GM12878 (cell line): ENCODE measurements at regions not wholly inside any gene's neighbourhood (a gene's known extent, or its start where the extent isn't known, plus 50 kb on each side); places are given as distances from the start of the nearest gene placed in this dataset.

ENCODE experiments used
- ATAC-seq: fragments of 200-7000 bp; cut with Tn5 transposase; 3 replicates; pipeline ENCODE4 v1.9.1; 2020; ENCODE audit warnings: mild to moderate bottlenecking, moderate library complexity
- BruUV-seq: library from RNA; stranded (reverse); fragments of 400-500 nt; replicated peaks from 2 replicates; lab custom pipeline; 2021; lab: Mats Ljungman, UMichigan
- CTCF ChIA-PET: fragments of 300-600 bp; sonication (Branson Sonifier 250); formaldehyde crosslinking; extraction: SDS; loops from one replicate; lab custom pipeline; 2021; ENCODE audit warnings: inconsistent platforms; lab: Yijun Ruan, JAX
- POLR2A ChIA-PET: fragments of 350-600 bp; formaldehyde crosslinking; extraction: SDS; loops from one replicate; lab custom pipeline; 2021; ENCODE audit warnings: inconsistent platforms; lab: Charles Lee
- RAD21 ChIA-PET: fragments of 300-600 bp; sonication (Branson Sonifier 250); formaldehyde crosslinking; loops from one replicate; lab custom pipeline; 2023; ENCODE audit warnings: antibody characterized with exemption; ENCODE audit not compliant: unreplicated experiment; lab: Charles Lee
- SMC1A ChIA-PET: fragments of 300-600 bp; sonication (Branson Sonifier 250); formaldehyde crosslinking; loops from one replicate; lab custom pipeline; 2023; ENCODE audit not compliant: unreplicated experiment, uncharacterized antibody; lab: Charles Lee
- DNase-seq: peaks from one replicate; pipeline ENCODE4 v3.0.0-alpha.2; 2011; ENCODE audit warnings: low read depth, low spot score
- FAIRE-seq: peaks from 3 replicates; lab custom pipeline; 2011; peaks lifted over from hg19 to GRCh38; lab: Jason Lieb, UNC
- H2AFZ ChIP-seq: 2 replicates; pipeline ENCODE4 v1.6.0; 2011; ENCODE audit warnings: low read depth, low read length, control low read depth; ENCODE audit not compliant: control insufficient read depth
- H3K27ac ChIP-seq: 2 replicates; pipeline ENCODE4 v1.5.1; 2011; ENCODE audit warnings: control low read depth; ENCODE audit not compliant: control insufficient read depth, insufficient read depth
- H3K27me3 ChIP-seq, 2 experiments: replicated peaks in 1 of 2; 2 replicates each; pipeline versions ENCODE4 v1.6.0 to v1.6.1; 2011; ENCODE audit warnings: low read length in 1 of 2; ENCODE audit not compliant: control insufficient read depth in 2 of 2, insufficient read depth in 2 of 2
- H3K36me3 ChIP-seq, 2 experiments: 2 replicates each; pipeline ENCODE4 v1.5.1; 2011; ENCODE audit warnings: low read length in 1 of 2; ENCODE audit not compliant: control insufficient read depth in 2 of 2, insufficient read depth in 2 of 2
- H3K4me1 ChIP-seq: 2 replicates; pipeline ENCODE4 v1.6.1; 2011; ENCODE audit warnings: mild to moderate bottlenecking, low read length, moderate library complexity, mixed read lengths; ENCODE audit not compliant: control insufficient read depth, insufficient read depth
- H3K4me2 ChIP-seq: 2 replicates; pipeline ENCODE4 v1.6.0; 2011; ENCODE audit warnings: control low read depth; ENCODE audit not compliant: control insufficient read depth, insufficient read depth
- H3K4me3 ChIP-seq: fragments of 200-600 bp; sonication (generic); 2 replicates; pipeline ENCODE4 v1.5.1; 2016
- H3K79me2 ChIP-seq: 2 replicates; pipeline ENCODE4 v1.6.0; 2011; ENCODE audit warnings: low read length; ENCODE audit not compliant: control insufficient read depth, insufficient read depth
- H3K9ac ChIP-seq: 2 replicates; pipeline ENCODE4 v1.8.0; 2011; ENCODE audit warnings: low read length, control low read depth, mixed read lengths; ENCODE audit not compliant: control insufficient read depth, insufficient read depth
- H3K9me3 ChIP-seq: replicated peaks from 3 replicates; pipeline ENCODE4 v1.5.1; 2011; ENCODE audit warnings: mild to moderate bottlenecking, low read length; ENCODE audit not compliant: control insufficient read depth, insufficient read depth
- H4K20me1 ChIP-seq: 2 replicates; pipeline ENCODE4 v1.6.0; 2011; ENCODE audit not compliant: control insufficient read depth, insufficient read depth
- BMI1 ChIP-seq: fragments of 450-650 bp; IDR thresholded peaks from 2 replicates; pipeline ENCODE4 v1.6.1; 2016; ENCODE audit warnings: mild to moderate bottlenecking, moderate library complexity, borderline replicate concordance
- BRCA1 ChIP-seq: IDR thresholded peaks from 2 replicates; pipeline ENCODE4 v1.6.1; 2011; ENCODE audit warnings: low read depth, low read length, improper control_type of control experiment
- ESRRA ChIP-seq: IDR thresholded peaks from 2 replicates; pipeline ENCODE4 v1.6.1; 2012; ENCODE audit warnings: mild to moderate bottlenecking, low read length, improper control_type of control experiment
- FOXM1 ChIP-seq: IDR thresholded peaks from 2 replicates; pipeline ENCODE4 v1.6.1; 2012; ENCODE audit warnings: low read depth, mild to moderate bottlenecking, inconsistent platforms, low read length, moderate library complexity
- POU2F2 ChIP-seq: IDR thresholded peaks from 3 replicates; pipeline ENCODE4 v1.6.1; 2011; ENCODE audit warnings: low read depth, mild to moderate bottlenecking, low read length, borderline replicate concordance
- RAD51 ChIP-seq: fragments of 450-650 bp; IDR thresholded peaks from 2 replicates; pipeline ENCODE4 v1.6.1; 2016; ENCODE audit warnings: moderate library complexity, mild to moderate bottlenecking, inconsistent platforms
- RCOR1 ChIP-seq: conservative IDR thresholded peaks from 2 replicates; pipeline ENCODE4 v1.6.1; 2012; ENCODE audit warnings: low read depth, low read length, improper control_type of control experiment
- STAT1 ChIP-seq: fragments of 450-650 bp; conservative IDR thresholded peaks from 2 replicates; pipeline ENCODE4 v1.6.1; 2014; ENCODE audit warnings: antibody characterized with exemption, mild to moderate bottlenecking
- YBX1 ChIP-seq: fragments of 450-650 bp; IDR thresholded peaks from 2 replicates; pipeline ENCODE4 v1.6.1; 2016; ENCODE audit warnings: antibody characterized with exemption
- ZNF384 ChIP-seq: IDR thresholded peaks from 2 replicates; pipeline ENCODE4 v1.6.1; 2012; ENCODE audit warnings: low read depth, mild to moderate bottlenecking, low read length, improper control_type of control experiment, borderline replicate concordance
- WGBS: methylation state at CpG from one replicate; pipeline ENCODE4 v1.1.6; 2016; ENCODE audit warnings: low lambda C conversion rate; ENCODE audit not compliant: insufficient replicate concordance, insufficient coverage; ENCODE audit errors: missing lambda C conversion rate; 5-methylcytosine and 5-hydroxymethylcytosine counted together
- in situ Hi-C: fragments of 300-500 bp; cut with MboI; formaldehyde crosslinking; loops from 9 replicates; pipeline ENCODE4 v1.14.3; 2018; ENCODE audit warnings: mixed read lengths
- intact Hi-C: fragments of 100-400 bp; cut with micrococcal nuclease; formaldehyde crosslinking; loops from one replicate; pipeline ENCODE4 v1.14.2; 2022; ENCODE audit not compliant: unreplicated experiment
- TF ChIP-seq, protein P1 (sequence below): fragments of 450-650 bp; conservative IDR thresholded peaks from 2 replicates; pipeline ENCODE4 v1.6.1; 2017; ENCODE audit warnings: mild to moderate bottlenecking, moderate library complexity

DNA sequence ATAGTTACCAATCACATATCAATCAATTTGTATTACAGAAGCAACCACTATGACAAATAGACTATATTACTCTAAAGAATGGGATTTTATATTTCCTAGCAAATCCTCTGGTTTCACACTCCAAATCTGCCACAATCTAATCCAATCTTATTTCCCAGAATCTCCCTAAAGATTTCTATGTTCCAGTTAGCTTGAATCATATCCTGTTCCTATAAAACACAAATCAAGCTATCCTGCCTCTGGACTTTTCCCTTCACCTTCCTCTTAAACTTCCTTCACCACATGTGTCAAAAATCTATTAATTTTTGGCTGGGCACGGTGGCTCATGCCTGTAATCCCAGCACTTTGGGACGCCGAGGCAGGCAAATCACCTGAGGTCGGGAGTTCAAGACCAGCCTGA, 50.0 kb downstream of the PIK3C2A start:
- Histone ChIP-seq H3K4me3 (no peak overlapping the region), H3K27ac (no peak overlapping the region), H3K9ac (no peak overlapping the region), H3K79me2 (peaks cover 2% of the 10 kb centered on the region), H4K20me1 (no peaks in the 10 kb centered on the region), H3K27me3 (no peaks in the 10 kb centered on the region), H3K9me3 (no peaks in the 10 kb centered on the region), H3K4me1 (peaks cover 22% of the 10 kb centered on the region), H3K4me2 (no peak overlapping the region), H3K36me3 (no peaks in the 10 kb centered on the region), H2AFZ (no peak overlapping the region)
- no TSS peak for BruUV-seq
- FAIRE-seq (no peak), ATAC-seq (no peak), DNase-seq (no peak)
- ChIA-PET POLR2A (interaction anchor here (0.7 kb wide), 1 partner anchor 278 kb away, joined by 3 read pairs; no protein-coding TSS in a partner anchor), CTCF (no interaction called here), SMC1A (interaction anchor here (0.6 to 1.4 kb wide), 5 partner anchors 38 to 372 kb away, joined by 3 to 4 read pairs (median 3); no protein-coding TSS in a partner anchor), RAD21 (interaction anchor here (0.8 kb wide), 1 partner anchor 337 kb away, joined by 3 read pairs; no protein-coding TSS in a partner anchor)
- 99% methylated on average over 4 of the region's 4 CpGs for WGBS
- intact Hi-C loops (no loop called here), in situ Hi-C loops (no loop called here)
- TF ChIP-seq STAT1 (no peak), YBX1 (no peak), RCOR1 (no peak), ESRRA (no peak), BRCA1 (no peak), ZNF384 (no peak), POU2F2 (no peak), BMI1 (no peak), FOXM1 (no peak), RAD51 (no peak)
- TF ChIP-seq, protein P1, sequence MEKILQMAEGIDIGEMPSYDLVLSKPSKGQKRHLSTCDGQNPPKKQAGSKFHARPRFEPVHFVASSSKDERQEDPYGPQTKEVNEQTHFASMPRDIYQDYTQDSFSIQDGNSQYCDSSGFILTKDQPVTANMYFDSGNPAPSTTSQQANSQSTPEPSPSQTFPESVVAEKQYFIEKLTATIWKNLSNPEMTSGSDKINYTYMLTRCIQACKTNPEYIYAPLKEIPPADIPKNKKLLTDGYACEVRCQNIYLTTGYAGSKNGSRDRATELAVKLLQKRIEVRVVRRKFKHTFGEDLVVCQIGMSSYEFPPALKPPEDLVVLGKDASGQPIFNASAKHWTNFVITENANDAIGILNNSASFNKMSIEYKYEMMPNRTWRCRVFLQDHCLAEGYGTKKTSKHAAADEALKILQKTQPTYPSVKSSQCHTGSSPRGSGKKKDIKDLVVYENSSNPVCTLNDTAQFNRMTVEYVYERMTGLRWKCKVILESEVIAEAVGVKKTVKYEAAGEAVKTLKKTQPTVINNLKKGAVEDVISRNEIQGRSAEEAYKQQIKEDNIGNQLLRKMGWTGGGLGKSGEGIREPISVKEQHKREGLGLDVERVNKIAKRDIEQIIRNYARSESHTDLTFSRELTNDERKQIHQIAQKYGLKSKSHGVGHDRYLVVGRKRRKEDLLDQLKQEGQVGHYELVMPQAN: no peak
